Anterior cingulate cortex (tissue), 58 donors: ENCODE measurements at regions not wholly inside any gene's neighbourhood (a gene's known extent, or its start where the extent isn't known, plus 50 kb on each side); places are given as distances from the start of the nearest gene placed in this dataset.
"Not testable (repeated sequence)": the region's sequence is repeated elsewhere in the genome, so short reads cannot be mapped to it uniquely, and the experiment has no call there.

Experiments
- DNase-seq, 58 donors: peaks; one replicate each; lab custom pipeline; 2025; lab: John Stamatoyannopoulos, UW

GRCh38 chr2:144133936-144134665 lies 385.8 kb downstream of the ZEB2 start:
- DNase-seq, result no peak

GRCh38 chr2:144132357-144132756 lies 387.6 kb downstream of the ZEB2 start:
- DNase-seq, result no peak

- no peak for DNase-seq
These were observed 388.9 kb downstream of the ZEB2 start for GRCh38 chr2:144131042-144131441.

- DNase-seq, result no peak
These were observed 389.4 kb downstream of the ZEB2 start for GRCh38 chr2:144130551-144130950.

GRCh38 chr2:144128130-144128746 lies 391.7 kb downstream of the ZEB2 start:
- DNase-seq, result no peak

- no peak for DNase-seq
These were observed 392.2 kb downstream of the ZEB2 start for GRCh38 chr2:144127693-144128092.

GRCh38 chr2:144126302-144126701 lies 393.6 kb downstream of the ZEB2 start:
- no peak for DNase-seq

- DNase-seq, result no peak
These were observed 394.2 kb downstream of the ZEB2 start for GRCh38 chr2:144125751-144126150.

- DNase-seq, result no peak
These were observed 395.0 kb downstream of the ZEB2 start for GRCh38 chr2:144124882-144125281.

- DNase-seq, result no peak
These were observed 399.4 kb downstream of the ZEB2 start for GRCh38 chr2:144120487-144120886.

GRCh38 chr2:144117086-144117485 lies 402.8 kb downstream of the ZEB2 start:
- DNase-seq, result no peak

- no peak for DNase-seq
These were observed 404.1 kb downstream of the ZEB2 start for GRCh38 chr2:144115739-144116291.

GRCh38 chr2:144114760-144115159 lies 405.2 kb downstream of the ZEB2 start:
- no peak for DNase-seq

- DNase-seq, result no peak
These were observed 408.5 kb downstream of the ZEB2 start for GRCh38 chr2:144111437-144111836.

- not testable (repeated sequence) for DNase-seq
These were observed 413.8 kb downstream of the ZEB2 start for GRCh38 chr2:144106104-144106503.

GRCh38 chr2:144102386-144102785 lies 417.5 kb downstream of the ZEB2 start:
- no peak for DNase-seq

GRCh38 chr2:144099780-144100377 lies 420.0 kb downstream of the ZEB2 start:
- DNase-seq, result no peak

- DNase-seq, result no peak
These were observed 420.6 kb downstream of the ZEB2 start for GRCh38 chr2:144099340-144099739.

- no peak for DNase-seq
These were observed 422.3 kb downstream of the ZEB2 start for GRCh38 chr2:144097440-144098225.

GRCh38 chr2:144096531-144096930 lies 423.4 kb downstream of the ZEB2 start:
- no peak for DNase-seq
